Spleen (tissue), 7 donors: ENCODE measurements at regions not wholly inside any gene's neighbourhood (a gene's known extent, or its start where the extent isn't known, plus 50 kb on each side); places are given as distances from the start of the nearest gene placed in this dataset.

ENCODE experiments used
- CTCF ChIP-seq, 11 experiments: fragments of 200-600 bp in 7 of 11; fragments of 450-650 bp in 4 of 11; sonication (generic) in 4 of 11; IDR thresholded peaks in 8 of 11; conservative IDR thresholded peaks in 3 of 11; 1 replicate in 7 of 11; 2 replicates in 4 of 11; pipeline versions ENCODE4 v1.4.0 to v1.8.0; 2016 to 2021; ENCODE audit warnings: antibody characterized with exemption in 11 of 11, inconsistent platforms in 4 of 11, mild to moderate bottlenecking in 1 of 11
- POLR2A ChIP-seq, 3 donors: fragments of 450-650 bp; IDR thresholded peaks; one replicate each; pipeline ENCODE4 v1.5.1; 2017; ENCODE audit warnings: antibody characterized with exemption in 3 of 3, mild to moderate bottlenecking in 1 of 3
- donor health status: DM: no; HTN: no; CAD: no; lungs with moderate emphysema.
- donor health status: DM: no; HTN: no; CAD: no.
- donor health status: DM: no; HTN: no; CAD: no.

GRCh38 chr3:168862466-168862865 is 766.7 kb upstream of the GOLIM4 start:
- TF ChIP-seq POLR2A (IDR thresholded peaks at IDR 0.05) (no peak), CTCF (IDR thresholded peaks at IDR 0.05 in 8 of 11, conservative IDR thresholded peaks at IDR 0.05 in 3 of 11) (no peak)
